HepG2 (cell line): ENCODE measurements at regions not wholly inside any gene's neighbourhood (a gene's known extent, or its start where the extent isn't known, plus 50 kb on each side); places are given as distances from the start of the nearest gene placed in this dataset.

Source experiments
- BORCS8-MEF2B ChIP-seq: sonication (generic); formaldehyde crosslinking; IDR thresholded peaks from 2 replicates; pipeline ENCODE4 v1.8.0; 2022; ENCODE audit warnings: mild to moderate bottlenecking, missing genetic modification reagents
- BRCA1 ChIP-seq: sonication (generic); formaldehyde crosslinking; IDR thresholded peaks from 2 replicates; pipeline ENCODE4 v1.4.0; 2020; ENCODE audit warnings: missing genetic modification reagents
- CEBPG ChIP-seq: IDR thresholded peaks from 2 replicates; pipeline ENCODE4 v1.6.1; 2016
- GATAD2A ChIP-seq: IDR thresholded peaks from 2 replicates; pipeline ENCODE4 v1.6.1; 2016
- HDAC2 ChIP-seq: sonication (generic); formaldehyde crosslinking; IDR thresholded peaks from 2 replicates; pipeline ENCODE4 v1.4.0; 2020; ENCODE audit warnings: missing genetic modification reagents
- KLF6 ChIP-seq: IDR thresholded peaks from 2 replicates; pipeline ENCODE4 v1.8.0; 2016; ENCODE audit warnings: missing biosample characterization, missing genetic modification reagents
- RELA ChIP-seq: sonication (generic); formaldehyde crosslinking; IDR thresholded peaks from 2 replicates; pipeline ENCODE4 v1.4.0; 2020; ENCODE audit warnings: missing genetic modification reagents
- THAP11 ChIP-seq: IDR thresholded peaks from 2 replicates; pipeline ENCODE4 v1.6.1; 2016; ENCODE audit warnings: missing biosample characterization, missing genetic modification reagents
- TOPORS ChIP-seq: sonication (generic); formaldehyde crosslinking; IDR thresholded peaks from 2 replicates; pipeline ENCODE4 v1.8.0; 2023; ENCODE audit warnings: mild to moderate bottlenecking, missing genetic modification reagents
- ZBTB7B ChIP-seq: sonication (generic); formaldehyde crosslinking; IDR thresholded peaks from 2 replicates; pipeline ENCODE4 v1.4.0; 2020; ENCODE audit warnings: missing genetic modification reagents
- ZFYVE20 ChIP-seq: sonication (generic); formaldehyde crosslinking; IDR thresholded peaks from 2 replicates; pipeline ENCODE4 v1.8.0; 2023; ENCODE audit warnings: low read depth, mild to moderate bottlenecking, moderate library complexity, missing genetic modification reagents, borderline replicate concordance
- ZNF343 ChIP-seq: sonication (generic); formaldehyde crosslinking; IDR thresholded peaks from 2 replicates; pipeline ENCODE4 v1.4.0; 2020; ENCODE audit warnings: mild to moderate bottlenecking, missing genetic modification reagents
- TF ChIP-seq, protein P1 (sequence below): IDR thresholded peaks from 2 replicates; pipeline ENCODE4 v1.6.1; 2012; ENCODE audit warnings: low read depth, low read length, improper control_type of control experiment
- TF ChIP-seq, protein P2 (sequence below): IDR thresholded peaks from 2 replicates; pipeline ENCODE4 v1.6.1; 2016
- TF ChIP-seq, protein P3 (sequence below): sonication (generic); formaldehyde crosslinking; IDR thresholded peaks from 2 replicates; pipeline ENCODE4 v1.5.0; 2020; ENCODE audit warnings: mild to moderate bottlenecking, missing genetic modification reagents
- TF ChIP-seq, protein P4 (sequence below): sonication (generic); formaldehyde crosslinking; IDR thresholded peaks from 2 replicates; pipeline ENCODE4 v1.4.0; 2020; ENCODE audit warnings: mild to moderate bottlenecking, missing genetic modification reagents
- TF ChIP-seq, protein P5 (sequence below): sonication (generic); formaldehyde crosslinking; IDR thresholded peaks from 2 replicates; pipeline ENCODE4 v1.5.0; 2020; ENCODE audit warnings: missing genetic modification reagents
- TF ChIP-seq, protein P6 (sequence below): sonication (generic); formaldehyde crosslinking; IDR thresholded peaks from 2 replicates; pipeline ENCODE4 v1.5.1; 2020; ENCODE audit warnings: mild to moderate bottlenecking, missing genetic modification reagents, borderline replicate concordance

DNA sequence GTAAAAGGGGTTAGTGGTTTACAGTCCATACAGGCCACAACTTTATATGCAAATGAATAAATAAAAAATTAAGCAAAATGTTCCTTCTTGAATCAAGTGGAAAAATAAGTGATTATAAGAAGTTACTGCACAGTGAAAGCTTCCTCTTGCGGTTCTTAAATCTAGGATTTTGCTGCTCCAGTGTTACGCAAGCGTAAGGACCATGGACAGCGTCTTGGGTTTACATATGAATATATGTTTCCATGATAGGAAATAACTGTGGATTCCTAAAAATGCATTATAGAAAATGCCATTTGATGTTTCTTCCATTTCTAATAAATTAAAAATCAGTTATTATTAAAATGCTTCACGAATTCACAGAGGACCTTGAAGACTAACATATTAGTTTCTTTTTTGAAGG, 176.6 kb upstream of the POU3F2 start (continued):
- TF ChIP-seq, protein P1, sequence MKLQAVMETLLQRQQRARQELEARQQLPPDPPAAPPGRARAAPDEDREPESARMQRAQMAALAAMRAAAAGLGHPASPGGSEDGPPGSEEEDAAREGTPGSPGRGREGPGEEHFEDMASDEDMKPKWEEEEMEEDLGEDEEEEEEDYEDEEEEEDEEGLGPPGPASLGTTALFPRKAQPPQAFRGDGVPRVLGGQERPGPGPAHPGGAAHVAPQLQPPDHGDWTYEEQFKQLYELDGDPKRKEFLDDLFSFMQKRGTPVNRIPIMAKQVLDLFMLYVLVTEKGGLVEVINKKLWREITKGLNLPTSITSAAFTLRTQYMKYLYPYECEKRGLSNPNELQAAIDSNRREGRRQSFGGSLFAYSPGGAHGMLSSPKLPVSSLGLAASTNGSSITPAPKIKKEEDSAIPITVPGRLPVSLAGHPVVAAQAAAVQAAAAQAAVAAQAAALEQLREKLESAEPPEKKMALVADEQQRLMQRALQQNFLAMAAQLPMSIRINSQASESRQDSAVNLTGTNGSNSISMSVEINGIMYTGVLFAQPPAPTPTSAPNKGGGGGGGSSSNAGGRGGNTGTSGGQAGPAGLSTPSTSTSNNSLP: no peak
- TF ChIP-seq, protein P2, sequence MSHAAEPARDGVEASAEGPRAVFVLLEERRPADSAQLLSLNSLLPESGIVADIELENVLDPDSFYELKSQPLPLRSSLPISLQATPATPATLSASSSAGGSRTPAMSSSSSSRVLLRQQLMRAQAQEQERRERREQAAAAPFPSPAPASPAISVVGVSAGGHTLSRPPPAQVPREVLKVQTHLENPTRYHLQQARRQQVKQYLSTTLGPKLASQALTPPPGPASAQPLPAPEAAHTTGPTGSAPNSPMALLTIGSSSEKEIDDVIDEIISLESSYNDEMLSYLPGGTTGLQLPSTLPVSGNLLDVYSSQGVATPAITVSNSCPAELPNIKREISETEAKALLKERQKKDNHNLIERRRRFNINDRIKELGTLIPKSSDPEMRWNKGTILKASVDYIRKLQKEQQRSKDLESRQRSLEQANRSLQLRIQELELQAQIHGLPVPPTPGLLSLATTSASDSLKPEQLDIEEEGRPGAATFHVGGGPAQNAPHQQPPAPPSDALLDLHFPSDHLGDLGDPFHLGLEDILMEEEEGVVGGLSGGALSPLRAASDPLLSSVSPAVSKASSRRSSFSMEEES (CRISPR knock-in tag): peak; percentile 61; the same call in 1 of the 2 replicates
- no peak for TF ChIP-seq BORCS8-MEF2B
- no peak for TF ChIP-seq TOPORS (CRISPR knock-in tag)
- TF ChIP-seq, protein P3, sequence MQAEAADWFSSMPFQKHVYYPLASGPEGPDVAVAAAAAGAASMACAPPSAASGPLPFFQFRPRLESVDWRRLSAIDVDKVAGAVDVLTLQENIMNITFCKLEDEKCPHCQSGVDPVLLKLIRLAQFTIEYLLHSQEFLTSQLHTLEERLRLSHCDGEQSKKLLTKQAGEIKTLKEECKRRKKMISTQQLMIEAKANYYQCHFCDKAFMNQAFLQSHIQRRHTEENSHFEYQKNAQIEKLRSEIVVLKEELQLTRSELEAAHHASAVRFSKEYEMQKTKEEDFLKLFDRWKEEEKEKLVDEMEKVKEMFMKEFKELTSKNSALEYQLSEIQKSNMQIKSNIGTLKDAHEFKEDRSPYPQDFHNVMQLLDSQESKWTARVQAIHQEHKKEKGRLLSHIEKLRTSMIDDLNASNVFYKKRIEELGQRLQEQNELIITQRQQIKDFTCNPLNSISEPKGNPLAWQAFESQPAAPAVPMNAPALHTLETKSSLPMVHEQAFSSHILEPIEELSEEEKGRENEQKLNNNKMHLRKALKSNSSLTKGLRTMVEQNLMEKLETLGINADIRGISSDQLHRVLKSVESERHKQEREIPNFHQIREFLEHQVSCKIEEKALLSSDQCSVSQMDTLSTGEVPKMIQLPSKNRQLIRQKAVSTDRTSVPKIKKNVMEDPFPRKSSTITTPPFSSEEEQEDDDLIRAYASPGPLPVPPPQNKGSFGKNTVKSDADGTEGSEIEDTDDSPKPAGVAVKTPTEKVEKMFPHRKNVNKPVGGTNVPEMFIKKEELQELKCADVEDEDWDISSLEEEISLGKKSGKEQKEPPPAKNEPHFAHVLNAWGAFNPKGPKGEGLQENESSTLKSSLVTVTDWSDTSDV: no peak
- TF ChIP-seq HDAC2: peak; percentile 38; the same call in 1 of the 2 replicates
- TF ChIP-seq ZNF343 (CRISPR knock-in tag): no peak
- no peak for TF ChIP-seq BRCA1
- TF ChIP-seq, protein P4, sequence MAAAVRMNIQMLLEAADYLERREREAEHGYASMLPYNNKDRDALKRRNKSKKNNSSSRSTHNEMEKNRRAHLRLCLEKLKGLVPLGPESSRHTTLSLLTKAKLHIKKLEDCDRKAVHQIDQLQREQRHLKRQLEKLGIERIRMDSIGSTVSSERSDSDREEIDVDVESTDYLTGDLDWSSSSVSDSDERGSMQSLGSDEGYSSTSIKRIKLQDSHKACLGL (CRISPR knock-in tag): no peak
- no peak for TF ChIP-seq THAP11 (CRISPR knock-in tag)
- TF ChIP-seq RELA (CRISPR knock-in tag): no peak
- no peak for TF ChIP-seq ZFYVE20 (CRISPR knock-in tag)
- TF ChIP-seq, protein P5, sequence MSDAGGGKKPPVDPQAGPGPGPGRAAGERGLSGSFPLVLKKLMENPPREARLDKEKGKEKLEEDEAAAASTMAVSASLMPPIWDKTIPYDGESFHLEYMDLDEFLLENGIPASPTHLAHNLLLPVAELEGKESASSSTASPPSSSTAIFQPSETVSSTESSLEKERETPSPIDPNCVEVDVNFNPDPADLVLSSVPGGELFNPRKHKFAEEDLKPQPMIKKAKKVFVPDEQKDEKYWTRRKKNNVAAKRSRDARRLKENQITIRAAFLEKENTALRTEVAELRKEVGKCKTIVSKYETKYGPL (CRISPR knock-in tag): peak; percentile 82; the same call in 1 of the 2 replicates
- no peak for TF ChIP-seq GATAD2A
- 0 out of 2 replicates have a peak, but pooled peaks have one; percentile 65 for TF ChIP-seq KLF6
- TF ChIP-seq, protein P6, sequence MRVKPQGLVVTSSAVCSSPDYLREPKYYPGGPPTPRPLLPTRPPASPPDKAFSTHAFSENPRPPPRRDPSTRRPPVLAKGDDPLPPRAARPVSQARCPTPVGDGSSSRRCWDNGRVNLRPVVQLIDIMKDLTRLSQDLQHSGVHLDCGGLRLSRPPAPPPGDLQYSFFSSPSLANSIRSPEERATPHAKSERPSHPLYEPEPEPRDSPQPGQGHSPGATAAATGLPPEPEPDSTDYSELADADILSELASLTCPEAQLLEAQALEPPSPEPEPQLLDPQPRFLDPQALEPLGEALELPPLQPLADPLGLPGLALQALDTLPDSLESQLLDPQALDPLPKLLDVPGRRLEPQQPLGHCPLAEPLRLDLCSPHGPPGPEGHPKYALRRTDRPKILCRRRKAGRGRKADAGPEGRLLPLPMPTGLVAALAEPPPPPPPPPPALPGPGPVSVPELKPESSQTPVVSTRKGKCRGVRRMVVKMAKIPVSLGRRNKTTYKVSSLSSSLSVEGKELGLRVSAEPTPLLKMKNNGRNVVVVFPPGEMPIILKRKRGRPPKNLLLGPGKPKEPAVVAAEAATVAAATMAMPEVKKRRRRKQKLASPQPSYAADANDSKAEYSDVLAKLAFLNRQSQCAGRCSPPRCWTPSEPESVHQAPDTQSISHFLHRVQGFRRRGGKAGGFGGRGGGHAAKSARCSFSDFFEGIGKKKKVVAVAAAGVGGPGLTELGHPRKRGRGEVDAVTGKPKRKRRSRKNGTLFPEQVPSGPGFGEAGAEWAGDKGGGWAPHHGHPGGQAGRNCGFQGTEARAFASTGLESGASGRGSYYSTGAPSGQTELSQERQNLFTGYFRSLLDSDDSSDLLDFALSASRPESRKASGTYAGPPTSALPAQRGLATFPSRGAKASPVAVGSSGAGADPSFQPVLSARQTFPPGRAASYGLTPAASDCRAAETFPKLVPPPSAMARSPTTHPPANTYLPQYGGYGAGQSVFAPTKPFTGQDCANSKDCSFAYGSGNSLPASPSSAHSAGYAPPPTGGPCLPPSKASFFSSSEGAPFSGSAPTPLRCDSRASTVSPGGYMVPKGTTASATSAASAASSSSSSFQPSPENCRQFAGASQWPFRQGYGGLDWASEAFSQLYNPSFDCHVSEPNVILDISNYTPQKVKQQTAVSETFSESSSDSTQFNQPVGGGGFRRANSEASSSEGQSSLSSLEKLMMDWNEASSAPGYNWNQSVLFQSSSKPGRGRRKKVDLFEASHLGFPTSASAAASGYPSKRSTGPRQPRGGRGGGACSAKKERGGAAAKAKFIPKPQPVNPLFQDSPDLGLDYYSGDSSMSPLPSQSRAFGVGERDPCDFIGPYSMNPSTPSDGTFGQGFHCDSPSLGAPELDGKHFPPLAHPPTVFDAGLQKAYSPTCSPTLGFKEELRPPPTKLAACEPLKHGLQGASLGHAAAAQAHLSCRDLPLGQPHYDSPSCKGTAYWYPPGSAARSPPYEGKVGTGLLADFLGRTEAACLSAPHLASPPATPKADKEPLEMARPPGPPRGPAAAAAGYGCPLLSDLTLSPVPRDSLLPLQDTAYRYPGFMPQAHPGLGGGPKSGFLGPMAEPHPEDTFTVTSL (CRISPR knock-in tag): no peak
- peak; percentile 93 for TF ChIP-seq CEBPG (CRISPR knock-in tag)
- no peak for TF ChIP-seq ZBTB7B
